ENCODE measurements at regions not wholly inside any gene's neighbourhood (a gene's known extent, or its start where the extent isn't known, plus 50 kb on each side); places are given as distances from the start of the nearest gene placed in this dataset.

DNA sequence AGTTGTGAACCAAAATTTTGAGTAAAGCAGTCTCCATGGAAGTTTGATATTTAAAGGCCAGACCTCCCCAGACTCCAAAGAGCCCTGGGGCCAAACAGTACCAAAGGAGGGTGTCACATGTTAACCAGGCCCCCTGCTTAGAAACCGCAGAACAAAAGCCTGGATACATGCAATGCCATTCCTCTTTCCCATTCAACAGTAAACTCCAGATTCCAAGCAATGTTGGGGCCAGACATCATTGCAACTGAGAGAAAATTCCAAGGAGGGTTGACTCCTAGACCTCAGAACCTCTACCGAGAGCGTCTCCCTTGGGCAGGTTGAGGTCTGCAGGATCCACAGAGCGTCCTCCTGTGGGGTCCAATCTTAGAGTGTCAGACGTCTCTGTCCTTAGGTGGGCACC lies 404.4 kb upstream of the SYT4 start:
- Histone ChIP-seq H2BK12ac (ENCODE audit: low read length) (peak overlapping the region; percentile 7), H2BK5ac (ENCODE audit: low read depth, low read length, poor library complexity) (peak overlapping the region; percentile 23), H3K79me2 (ENCODE audit: control insufficient read depth, insufficient read depth, low read length, poor library complexity) (no peaks in the 10 kb centered on the region), H4K12ac (ENCODE audit: low read depth, low read length) (no peak overlapping the region), H3K9ac (ENCODE audit: low read length) (no peak overlapping the region), H3K36me3 (ENCODE audit: control insufficient read depth in 1 of 2, insufficient read depth in 2 of 2, low read length in 2 of 2) (no peaks in the 10 kb centered on the region), H2AK5ac (ENCODE audit: low read length) (no peak overlapping the region), H3K4ac (ENCODE audit: low read depth, low read length) (no peak overlapping the region), H3K14ac (ENCODE audit: low read length) (no peak overlapping the region), H2AFZ (ENCODE audit: insufficient read depth, low read length, poor library complexity) (no peak overlapping the region), H3K79me1 (ENCODE audit: low read length) (peaks cover 6% of the 10 kb centered on the region), H3K4me1 (ENCODE audit: control insufficient read depth in 1 of 2, insufficient read depth in 2 of 2, low read length in 2 of 2) (peaks cover 5 to 7% of the 10 kb centered on the region in 2 experiments), H3K4me3 (ENCODE audit: low read depth, low read length) (no peak overlapping the region), H3K9me3 (ENCODE audit: insufficient read depth, low read depth, low read length) (no peaks in the 10 kb centered on the region), H3K18ac (ENCODE audit: low read length) (peak overlapping the region; percentile 3), H3K27ac (ENCODE audit: low read depth, low read length) (peak overlapping the region; percentile 66), H3K4me2 (ENCODE audit: low read length) (no peak overlapping the region), H3K23ac (ENCODE audit: low read length) (no peak overlapping the region), H4K8ac (ENCODE audit: low read depth, low read length) (no peak overlapping the region), H4K91ac (ENCODE audit: low read depth, low read length) (peak overlapping the region; percentile 60), H2BK120ac (ENCODE audit: insufficient read depth, low read length, poor library complexity) (peak overlapping the region; percentile 84), H3K27me3 (ENCODE audit: insufficient read depth, low read length) (no peaks in the 10 kb centered on the region)
- DNase-seq = no peak
- WGBS (ENCODE audit: extremely low coverage, insufficient coverage, insufficient read length) = no CpG with 5 or more reads among the region's 5 CpGs

DNA sequence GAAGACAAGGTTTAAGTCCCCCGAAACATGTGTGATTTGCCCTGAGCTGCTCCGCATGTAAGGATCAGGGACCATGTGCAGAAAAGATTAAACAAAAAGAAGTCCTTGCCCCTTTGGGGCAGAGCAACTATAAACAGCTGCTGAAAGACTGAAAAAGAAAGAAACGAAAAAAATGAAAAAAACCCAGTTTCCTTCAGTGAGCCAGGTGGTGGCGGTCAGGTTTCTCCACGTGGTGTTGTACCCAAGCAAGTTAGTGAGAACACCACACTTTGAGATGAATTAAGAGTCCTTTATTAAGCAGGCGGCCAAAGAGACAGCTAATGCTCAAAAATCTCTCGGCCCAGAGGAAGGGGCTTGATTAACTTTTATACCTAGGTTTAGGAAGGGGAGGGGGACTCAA lies 404.9 kb upstream of the SYT4 start:
- no peak overlapping the region for H3K14ac ChIP-seq (ENCODE audit: low read length)
- H3K79me2 ChIP-seq (ENCODE audit: control insufficient read depth, insufficient read depth, low read length, poor library complexity) = no peaks in the 10 kb centered on the region
- H2BK5ac ChIP-seq (ENCODE audit: low read depth, low read length, poor library complexity) = peak overlapping the region; percentile 23
- peak overlapping the region; percentile 60 for H4K91ac ChIP-seq (ENCODE audit: low read depth, low read length)
- no peak overlapping the region for H4K8ac ChIP-seq (ENCODE audit: low read depth, low read length)
- no peak for DNase-seq
- H3K4ac ChIP-seq (ENCODE audit: low read depth, low read length) = no peak overlapping the region
- H3K27me3 ChIP-seq (ENCODE audit: insufficient read depth, low read length) = no peaks in the 10 kb centered on the region
- H3K4me2 ChIP-seq (ENCODE audit: low read length) = no peak overlapping the region
- H3K4me1 ChIP-seq (ENCODE audit: control insufficient read depth in 1 of 2, insufficient read depth in 2 of 2, low read length in 2 of 2) = peaks cover 5 to 7% of the 10 kb centered on the region in 2 experiments
- no peak overlapping the region for H3K4me3 ChIP-seq (ENCODE audit: low read depth, low read length)
- H2BK12ac ChIP-seq (ENCODE audit: low read length) = peak overlapping the region; percentile 7
- peak overlapping the region; percentile 66 for H3K27ac ChIP-seq (ENCODE audit: low read depth, low read length)
- peak overlapping the region; percentile 3 for H3K18ac ChIP-seq (ENCODE audit: low read length)
- H3K36me3 ChIP-seq (ENCODE audit: control insufficient read depth in 1 of 2, insufficient read depth in 2 of 2, low read length in 2 of 2) = no peaks in the 10 kb centered on the region
- H2BK120ac ChIP-seq (ENCODE audit: insufficient read depth, low read length, poor library complexity) = peak overlapping the region; percentile 84
- H3K9me3 ChIP-seq (ENCODE audit: insufficient read depth, low read depth, low read length) = no peaks in the 10 kb centered on the region
- no peak overlapping the region for H4K12ac ChIP-seq (ENCODE audit: low read depth, low read length)
- no peak overlapping the region for H2AK5ac ChIP-seq (ENCODE audit: low read length)
- no peak overlapping the region for H2AFZ ChIP-seq (ENCODE audit: insufficient read depth, low read length, poor library complexity)
- no CpG with 5 or more reads among the region's 7 CpGs for WGBS (ENCODE audit: extremely low coverage, insufficient coverage, insufficient read length)
- peaks cover 6% of the 10 kb centered on the region for H3K79me1 ChIP-seq (ENCODE audit: low read length)
- no peak overlapping the region for H3K23ac ChIP-seq (ENCODE audit: low read length)
- no peak overlapping the region for H3K9ac ChIP-seq (ENCODE audit: low read length)

DNA sequence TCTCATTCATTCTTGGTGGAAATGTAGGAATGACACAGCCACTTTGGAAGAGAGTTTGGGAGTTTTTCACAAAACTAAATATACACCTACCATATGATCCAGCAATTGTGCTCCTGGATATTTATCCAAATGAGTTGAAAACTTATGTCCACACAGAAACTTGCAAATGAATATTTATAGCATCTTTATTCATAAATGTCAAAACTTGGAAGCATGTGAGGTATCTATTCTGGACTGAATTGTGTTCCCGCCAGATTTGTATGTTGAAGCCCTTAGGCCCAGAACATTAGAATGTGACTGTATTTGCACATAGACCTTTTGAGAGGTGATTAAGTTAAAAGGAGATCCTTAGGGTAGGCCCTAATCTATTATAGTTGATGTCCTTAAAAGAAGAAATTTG lies 409.4 kb upstream of the SYT4 start:
- Histone ChIP-seq H3K27ac (ENCODE audit: low read depth, low read length) (no peak overlapping the region), H3K27me3 (ENCODE audit: insufficient read depth, low read length) (no peaks in the 10 kb centered on the region), H3K9ac (ENCODE audit: low read length) (no peak overlapping the region), H2AFZ (ENCODE audit: insufficient read depth, low read length, poor library complexity) (no peak overlapping the region), H3K4me3 (ENCODE audit: low read depth, low read length) (no peak overlapping the region), H3K4me2 (ENCODE audit: low read length) (no peak overlapping the region), H3K4ac (ENCODE audit: low read depth, low read length) (no peak overlapping the region), H3K9me3 (ENCODE audit: insufficient read depth, low read depth, low read length) (no peaks in the 10 kb centered on the region), H4K12ac (ENCODE audit: low read depth, low read length) (no peak overlapping the region), H2AK5ac (ENCODE audit: low read length) (no peak overlapping the region), H2BK12ac (ENCODE audit: low read length) (no peak overlapping the region), H3K14ac (ENCODE audit: low read length) (no peak overlapping the region), H3K4me1 (ENCODE audit: control insufficient read depth in 1 of 2, insufficient read depth in 2 of 2, low read length in 2 of 2) (peaks cover 4 to 6% of the 10 kb centered on the region in 2 experiments), H4K8ac (ENCODE audit: low read depth, low read length) (no peak overlapping the region), H2BK120ac (ENCODE audit: insufficient read depth, low read length, poor library complexity) (no peak overlapping the region), H3K79me2 (ENCODE audit: control insufficient read depth, insufficient read depth, low read length, poor library complexity) (no peaks in the 10 kb centered on the region), H3K36me3 (ENCODE audit: control insufficient read depth in 1 of 2, insufficient read depth in 2 of 2, low read length in 2 of 2) (no peaks in the 10 kb centered on the region), H3K23ac (ENCODE audit: low read length) (no peak overlapping the region), H2BK5ac (ENCODE audit: low read depth, low read length, poor library complexity) (no peak overlapping the region), H4K91ac (ENCODE audit: low read depth, low read length) (no peak overlapping the region), H3K79me1 (ENCODE audit: low read length) (peaks cover 6% of the 10 kb centered on the region), H3K18ac (ENCODE audit: low read length) (no peak overlapping the region)
- DNase-seq = no peak
- no CpG with 5 or more reads among the region's 1 CpG for WGBS (ENCODE audit: extremely low coverage, insufficient coverage, insufficient read length)

DNA sequence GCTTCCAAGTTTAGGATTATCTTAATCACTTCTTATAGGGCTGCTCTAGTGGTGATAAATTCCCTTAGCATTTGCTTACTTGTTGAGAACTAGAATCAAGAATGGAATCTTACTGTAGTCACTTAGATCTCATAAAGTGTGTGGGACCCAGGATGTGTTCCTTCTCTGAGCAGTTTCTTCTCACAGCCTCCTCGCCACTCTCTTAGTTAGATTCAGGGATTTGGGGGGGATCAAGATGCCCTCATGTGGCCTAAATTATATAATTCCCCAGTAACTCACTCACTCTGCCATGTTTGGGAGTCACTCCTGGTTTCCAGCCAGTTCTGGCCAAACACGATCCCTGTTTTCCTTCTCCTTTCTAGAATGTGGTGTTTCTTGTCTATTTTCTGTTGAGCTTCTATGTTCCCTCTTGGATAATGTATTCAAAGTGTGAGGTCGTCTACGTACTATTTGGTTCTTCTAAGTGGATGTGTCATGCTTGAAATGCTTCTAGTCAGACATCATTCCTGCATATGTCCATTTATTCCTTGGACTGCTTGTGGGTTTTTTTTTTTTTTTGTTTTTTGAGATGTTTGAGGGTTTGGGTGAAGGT lies 414.9 kb upstream of the SYT4 start:
- no peak overlapping the region for H3K9ac ChIP-seq (ENCODE audit: low read length)
- WGBS (ENCODE audit: extremely low coverage, insufficient coverage, insufficient read length) = no CpG with 5 or more reads among the region's 4 CpGs

More for the DNA sequence above, 414.9 kb upstream of the SYT4 start:
- Histone ChIP-seq H3K27me3 (ENCODE audit: insufficient read depth, low read length) (no peaks in the 10 kb centered on the region), H2AFZ (ENCODE audit: insufficient read depth, low read length, poor library complexity) (no peak overlapping the region), H2BK5ac (ENCODE audit: low read depth, low read length, poor library complexity) (peak overlapping the region; percentile 73), H3K18ac (ENCODE audit: low read length) (no peak overlapping the region), H2AK5ac (ENCODE audit: low read length) (no peak overlapping the region), H2BK120ac (ENCODE audit: insufficient read depth, low read length, poor library complexity) (no peak overlapping the region), H3K36me3 (ENCODE audit: control insufficient read depth in 1 of 2, insufficient read depth in 2 of 2, low read length in 2 of 2) (no peaks in the 10 kb centered on the region), H4K91ac (ENCODE audit: low read depth, low read length) (peak overlapping the region; percentile 24), H4K12ac (ENCODE audit: low read depth, low read length) (no peak overlapping the region), H2BK12ac (ENCODE audit: low read length) (peak overlapping the region; percentile 40), H3K79me1 (ENCODE audit: low read length) (peaks cover 2% of the 10 kb centered on the region), H3K27ac (ENCODE audit: low read depth, low read length) (peak overlapping the region; percentile 32), H3K14ac (ENCODE audit: low read length) (no peak overlapping the region), H3K23ac (ENCODE audit: low read length) (no peak overlapping the region), H3K4ac (ENCODE audit: low read depth, low read length) (no peak overlapping the region), H3K4me3 (ENCODE audit: low read depth, low read length) (no peak overlapping the region), H3K79me2 (ENCODE audit: control insufficient read depth, insufficient read depth, low read length, poor library complexity) (no peaks in the 10 kb centered on the region), H3K4me2 (ENCODE audit: low read length) (no peak overlapping the region), H3K9me3 (ENCODE audit: insufficient read depth, low read depth, low read length) (no peaks in the 10 kb centered on the region), H4K8ac (ENCODE audit: low read depth, low read length) (no peak overlapping the region), H3K4me1 (ENCODE audit: control insufficient read depth in 1 of 2, insufficient read depth in 2 of 2, low read length in 2 of 2) (no peaks in the 10 kb centered on the region)
- DNase-seq = peak in 1 of 2 donors; percentile 30

Data from trophoblast cell (in vitro differentiated cells and primary cell).